Tibial nerve (tissue), 4 donors: ENCODE measurements at regions not wholly inside any gene's neighbourhood (a gene's known extent, or its start where the extent isn't known, plus 50 kb on each side); places are given as distances from the start of the nearest gene placed in this dataset.

Experiments used
- CTCF ChIP-seq, 5 experiments: fragments of 200-600 bp in 3 of 5; fragments of 450-650 bp in 2 of 5; sonication (generic) in 3 of 5; IDR thresholded peaks; one replicate each; pipeline ENCODE4 v1.5.1; 2016 to 2019; ENCODE audit warnings: antibody characterized with exemption in 5 of 5, mild to moderate bottlenecking in 3 of 5, moderate library complexity in 2 of 5
- EP300 ChIP-seq, 2 donors: sonication (generic); formaldehyde crosslinking; IDR thresholded peaks; one replicate each; pipeline ENCODE4 v1.6.1; 2017; ENCODE audit warnings: antibody characterized with exemption in 2 of 2, mild to moderate bottlenecking in 1 of 2
- POLR2A ChIP-seq, 2 donors: fragments of 450-650 bp; IDR thresholded peaks; one replicate each; pipeline ENCODE4 v1.6.1; 2017; ENCODE audit warnings: antibody characterized with exemption in 2 of 2, mild to moderate bottlenecking in 2 of 2, moderate library complexity in 2 of 2

DNA sequence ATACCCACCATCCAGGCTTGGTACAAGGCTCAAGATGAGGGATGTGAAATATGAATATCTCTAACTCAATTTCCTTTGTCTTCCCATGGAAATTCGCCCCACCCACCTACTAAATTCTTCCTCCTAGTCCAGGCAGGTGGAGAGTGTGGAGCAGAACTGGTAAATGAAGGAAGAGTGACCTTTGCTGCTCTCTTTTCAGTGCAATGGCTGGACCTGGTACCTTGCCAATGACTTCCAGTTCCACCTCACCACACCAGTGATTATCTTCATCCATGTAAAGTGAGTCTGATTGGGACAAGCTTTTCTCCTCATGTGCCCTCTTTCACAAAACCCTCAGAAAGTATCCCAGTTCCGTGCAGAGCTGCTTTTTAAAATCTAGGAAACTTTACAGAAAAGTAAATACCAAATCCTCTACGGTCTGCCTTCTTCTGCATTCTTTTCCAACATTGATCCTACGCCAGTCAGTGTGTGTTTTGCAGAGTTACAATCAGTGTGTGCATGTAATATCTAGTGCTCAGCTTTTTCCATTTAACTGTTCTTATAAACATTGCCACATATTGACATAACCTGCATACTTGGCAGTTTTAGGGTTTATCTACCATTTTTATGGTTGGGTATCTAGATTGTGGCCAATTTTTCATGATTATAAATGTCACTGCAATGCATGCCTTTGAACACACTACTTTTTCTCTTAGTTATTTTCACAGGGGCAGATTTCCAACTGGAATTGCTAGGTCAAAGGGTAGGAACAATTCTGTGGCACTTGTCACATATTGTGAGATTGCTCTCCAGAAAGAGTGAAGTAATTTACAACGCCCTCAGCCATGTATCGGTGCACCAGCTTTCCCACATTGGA is 86.5 kb upstream of the SEC11C start:
- TF ChIP-seq CTCF (IDR thresholded peaks at IDR 0.05), result no peak
- TF ChIP-seq EP300 (IDR thresholded peaks at IDR 0.05), result no peak
- TF ChIP-seq POLR2A (IDR thresholded peaks at IDR 0.05), result no peak
